Lung (tissue), 11 donors: ENCODE measurements at regions not wholly inside any gene's neighbourhood (a gene's known extent, or its start where the extent isn't known, plus 50 kb on each side); places are given as distances from the start of the nearest gene placed in this dataset.

Experiments
- ATAC-seq: fragments of 200-7000 bp; cut with Tn5 transposase; one replicate; pipeline ENCODE4 v1.9.1; 2020; ENCODE audit warnings: moderate number of reproducible peaks; ENCODE audit not compliant: insufficient read depth, low FRiP score
- DNase-seq, 3 donors: peaks; one replicate each; pipeline ENCODE4 v3.0.0-alpha.2; 2013 to 2017
- H3K27ac ChIP-seq, 2 donors: one replicate each; pipeline ENCODE4 v1.5.1; 2013; ENCODE audit warnings: mild to moderate bottlenecking in 2 of 2, moderate library complexity in 2 of 2, control low read depth in 1 of 2, inconsistent platforms in 1 of 2, low read depth in 1 of 2, low read length in 1 of 2
- H3K27me3 ChIP-seq, 3 donors: one replicate each; pipeline ENCODE4 v1.5.1; 2013; ENCODE audit warnings: low read length in 2 of 3; ENCODE audit not compliant: control insufficient read depth in 3 of 3, insufficient read depth in 3 of 3
- H3K36me3 ChIP-seq, 4 donors: one replicate each; pipeline ENCODE4 v1.5.1; 2013; ENCODE audit warnings: low read length in 4 of 4, mild to moderate bottlenecking in 1 of 4, moderate library complexity in 1 of 4; ENCODE audit not compliant: control insufficient read depth in 4 of 4, insufficient read depth in 4 of 4
- H3K4me1 ChIP-seq, 5 donors: one replicate each; pipeline ENCODE4 v1.5.1; 2013; ENCODE audit warnings: low read length in 5 of 5, mild to moderate bottlenecking in 2 of 5, moderate library complexity in 1 of 5; ENCODE audit not compliant: control insufficient read depth in 5 of 5, insufficient read depth in 5 of 5
- H3K4me3 ChIP-seq: one replicate; pipeline ENCODE4 v1.5.1; 2013; ENCODE audit warnings: mild to moderate bottlenecking, control low read depth, moderate library complexity
- H3K9ac ChIP-seq, 2 donors: one replicate each; pipeline ENCODE4 v1.5.1; 2013; ENCODE audit warnings: low read length in 2 of 2, control low read depth in 1 of 2; ENCODE audit not compliant: insufficient read depth in 1 of 2
- H3K9me3 ChIP-seq, 4 donors: one replicate each; pipeline ENCODE4 v1.5.1; 2013; ENCODE audit warnings: low read length in 3 of 4, mild to moderate bottlenecking in 1 of 4, moderate library complexity in 1 of 4; ENCODE audit not compliant: control insufficient read depth in 4 of 4, insufficient read depth in 3 of 4
- WGBS, 2 donors: extraction: QIAGEN DNeasy Blood & Tissue Kit; methylation state at CpG; one replicate each; pipeline ENCODE4 v1.1.7; 2013; 5-methylcytosine and 5-hydroxymethylcytosine counted together
- TF ChIP-seq, protein P1 (sequence below): IDR thresholded peaks from 2 replicates; pipeline ENCODE4 v1.5.1; 2012; ENCODE audit warnings: mild to moderate bottlenecking; ENCODE audit errors: control extremely low read depth, extremely low read depth
- donor health status: control.
- donor health status: control.
- donor health status: Bipolar disorder and iron deficiency.
- donor health status: healthy.
- donor health status: DM: yes; HTN: yes; CAD: no.

DNA sequence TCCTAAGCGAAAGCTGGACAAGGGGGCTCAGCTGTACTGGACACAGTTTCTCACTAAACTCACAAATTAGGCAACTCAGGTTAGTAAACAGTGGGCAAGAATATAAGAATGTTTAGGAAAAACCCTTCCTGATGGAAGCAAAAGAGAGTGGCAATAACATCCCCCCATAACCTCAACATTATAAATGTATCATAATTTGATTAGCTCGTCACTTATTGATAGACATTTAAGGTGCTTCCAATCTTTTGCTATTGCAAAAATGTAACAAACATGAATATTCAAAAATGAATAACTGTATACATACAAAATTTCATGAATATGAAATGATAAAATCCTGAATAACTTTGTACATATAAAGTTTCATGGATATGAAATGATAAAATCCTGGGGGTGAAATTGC is 415.7 kb downstream of the EPM2A start:
- H3K9me3 ChIP-seq: no peaks in the 10 kb centered on the region
- H3K27me3 ChIP-seq: no peaks in the 10 kb centered on the region
- DNase-seq (no peak), ATAC-seq (no peak)
- H3K36me3 ChIP-seq: no peaks in the 10 kb centered on the region
- H3K9ac ChIP-seq: no peak overlapping the region
- H3K4me1 ChIP-seq: peaks cover 0 to 5% (median 0%) of the 10 kb centered on the region in 5 donors
- WGBS, 2 donors: 89 to 97% methylated on average over 2 of the region's 2 CpGs
- H3K27ac ChIP-seq: no peak overlapping the region
- H3K4me3 ChIP-seq: no peak overlapping the region
- TF ChIP-seq, protein P1, sequence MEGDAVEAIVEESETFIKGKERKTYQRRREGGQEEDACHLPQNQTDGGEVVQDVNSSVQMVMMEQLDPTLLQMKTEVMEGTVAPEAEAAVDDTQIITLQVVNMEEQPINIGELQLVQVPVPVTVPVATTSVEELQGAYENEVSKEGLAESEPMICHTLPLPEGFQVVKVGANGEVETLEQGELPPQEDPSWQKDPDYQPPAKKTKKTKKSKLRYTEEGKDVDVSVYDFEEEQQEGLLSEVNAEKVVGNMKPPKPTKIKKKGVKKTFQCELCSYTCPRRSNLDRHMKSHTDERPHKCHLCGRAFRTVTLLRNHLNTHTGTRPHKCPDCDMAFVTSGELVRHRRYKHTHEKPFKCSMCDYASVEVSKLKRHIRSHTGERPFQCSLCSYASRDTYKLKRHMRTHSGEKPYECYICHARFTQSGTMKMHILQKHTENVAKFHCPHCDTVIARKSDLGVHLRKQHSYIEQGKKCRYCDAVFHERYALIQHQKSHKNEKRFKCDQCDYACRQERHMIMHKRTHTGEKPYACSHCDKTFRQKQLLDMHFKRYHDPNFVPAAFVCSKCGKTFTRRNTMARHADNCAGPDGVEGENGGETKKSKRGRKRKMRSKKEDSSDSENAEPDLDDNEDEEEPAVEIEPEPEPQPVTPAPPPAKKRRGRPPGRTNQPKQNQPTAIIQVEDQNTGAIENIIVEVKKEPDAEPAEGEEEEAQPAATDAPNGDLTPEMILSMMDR: no peak

DNA sequence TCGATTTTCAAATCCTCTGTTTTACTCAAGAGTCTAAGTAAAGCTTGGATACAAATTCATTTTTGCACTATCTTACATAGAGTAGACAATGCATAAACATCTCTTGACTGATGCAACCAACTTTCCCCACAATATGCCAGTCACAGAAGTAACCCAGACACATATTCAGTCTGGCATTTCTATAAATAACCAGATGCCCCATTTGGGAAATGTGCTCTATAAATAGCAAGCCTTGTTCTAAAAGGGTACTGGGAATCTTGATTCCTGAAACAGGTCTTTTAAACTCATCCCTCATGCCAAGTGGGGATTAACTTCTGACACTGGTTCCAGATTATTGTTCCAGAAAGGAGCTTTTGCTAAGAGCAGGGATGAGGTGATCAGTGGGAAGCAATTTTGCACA is 411.7 kb downstream of the EPM2A start:
- peaks cover 0 to 6% (median 0%) of the 10 kb centered on the region in 5 donors for H3K4me1 ChIP-seq
- 81 to 86% methylated on average over 1 of the region's 1 CpG for WGBS, 2 donors
- no peak overlapping the region for H3K4me3 ChIP-seq
- no peaks in the 10 kb centered on the region for H3K9me3 ChIP-seq
- no peak overlapping the region for H3K9ac ChIP-seq
- no peaks in the 10 kb centered on the region for H3K27me3 ChIP-seq
- H3K36me3 ChIP-seq: no peaks in the 10 kb centered on the region
- DNase-seq (no peak), ATAC-seq (no peak)
- TF ChIP-seq, protein P1: no peak
- H3K27ac ChIP-seq: peak overlapping the region in 1 of 2 donors; percentile 49

- Histone ChIP-seq H3K27me3 (no peaks in the 10 kb centered on the region), H3K27ac (no peak overlapping the region), H3K4me3 (no peak overlapping the region), H3K9ac (no peak overlapping the region), H3K4me1 (peaks cover 0 to 6% (median 0%) of the 10 kb centered on the region in 5 donors), H3K36me3 (no peaks in the 10 kb centered on the region), H3K9me3 (no peaks in the 10 kb centered on the region)
- ATAC-seq (no peak), DNase-seq (no peak)
- WGBS, 2 donors: 44 to 61% methylated on average over 2 of the region's 2 CpGs
- TF ChIP-seq, protein P1: no peak
Observed at GRCh38 chr6:145327586-145327985, 407.7 kb downstream of the EPM2A start.

DNA sequence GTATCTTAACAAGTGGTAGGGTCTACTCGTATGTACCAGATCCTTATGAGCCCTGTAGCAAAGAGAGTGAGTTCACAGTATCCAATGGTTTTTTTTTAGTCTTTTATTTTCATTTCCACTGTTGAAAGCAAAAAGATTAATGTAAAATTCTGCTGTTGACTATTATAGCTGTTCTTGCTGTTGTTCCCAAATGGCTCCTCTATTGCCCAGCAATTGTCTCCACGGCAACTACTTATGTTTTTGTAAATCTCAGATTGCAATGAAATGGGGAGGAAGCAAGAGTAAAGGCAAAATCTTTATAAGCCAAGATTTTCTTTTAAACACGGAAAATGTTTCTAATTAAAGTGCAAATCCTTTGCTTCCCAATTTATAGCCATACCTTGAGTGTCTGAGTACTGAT is 406.1 kb downstream of the EPM2A start:
- Histone ChIP-seq H3K4me3 (no peak overlapping the region), H3K36me3 (no peaks in the 10 kb centered on the region), H3K4me1 (peaks cover 0 to 4% (median 0%) of the 10 kb centered on the region in 5 donors), H3K27me3 (no peaks in the 10 kb centered on the region), H3K9me3 (no peaks in the 10 kb centered on the region), H3K9ac (no peak overlapping the region), H3K27ac (no peak overlapping the region)
- DNase-seq (peak; percentile 19 to 76 (median 65)), ATAC-seq (no peak)
- WGBS, 2 donors: 68 to 87% methylated on average over 3 of the region's 3 CpGs
- TF ChIP-seq, protein P1: no peak
